ENCODE measurements at regions not wholly inside any gene's neighbourhood (a gene's known extent, or its start where the extent isn't known, plus 50 kb on each side); places are given as distances from the start of the nearest gene placed in this dataset.

GRCh38 chr6:54717849-54718455, 128.6 kb upstream of the FAM83B start:
- no peak overlapping the region for H3K4me3 Mint-ChIP-seq
- H3K27me3 ChIP-seq (ENCODE audit: insufficient read depth), result no peaks in the 10 kb centered on the region
- no peaks in the 10 kb centered on the region for H3F3A ChIP-seq (replicated peaks; ENCODE audit: low read depth)
- H3K4me2 ChIP-seq, result no peak overlapping the region
- H3K9me2 ChIP-seq (ENCODE audit: insufficient read depth), result no peaks in the 10 kb centered on the region; the same call in 1 of the 2 replicates
- TF ChIP-seq CTCF (conservative IDR thresholded peaks at IDR 0.05; ENCODE audit: low read depth in 2 of 2), result peak; percentile 77 to 86
- no peak for TF ChIP-seq ZNF114 (CRISPR knock-in tag; IDR thresholded peaks at IDR 0.05)
- no peak for TF ChIP-seq EZH2phosphoT487 (IDR thresholded peaks at IDR 0.05; ENCODE audit: unreplicated experiment)
- no peak for TF ChIP-seq REST (IDR thresholded peaks at IDR 0.05; ENCODE audit: unreplicated experiment)
- TF ChIP-seq ZNF331 (CRISPR knock-in tag; IDR thresholded peaks at IDR 0.05; ENCODE audit: low read depth), result no peak
- TF ChIP-seq ETS1 (IDR thresholded peaks at IDR 0.05), result no peak
- H3K27me3 Mint-ChIP-seq (ENCODE audit: insufficient read depth, low read depth, poor library complexity), result no peaks in the 10 kb centered on the region
- no peaks in the 10 kb centered on the region for H4K20me1 ChIP-seq (replicated peaks; ENCODE audit: insufficient read depth)
- H3K79me2 ChIP-seq (replicated peaks; ENCODE audit: insufficient read depth), result no peaks in the 10 kb centered on the region
- no peaks in the 10 kb centered on the region for H3K9me3 Mint-ChIP-seq
- H3K36me3 Mint-ChIP-seq (ENCODE audit: low read depth), result no peaks in the 10 kb centered on the region
- no peak overlapping the region for H3K4me3 ChIP-seq
- 0 out of 2 replicates have a peak, but pooled peaks cover 9% of the 10 kb centered on the region for H3K4me1 ChIP-seq (ENCODE audit: insufficient read depth)
- peak; percentile 73 for DNase-seq (ENCODE audit: low spot score)
- H3K36me3 ChIP-seq (ENCODE audit: insufficient read depth), result no peaks in the 10 kb centered on the region
- no peak overlapping the region for H3K27ac Mint-ChIP-seq
- ATAC-seq, result peak; percentile 80
- peaks cover 9% of the 10 kb centered on the region for H3K4me1 Mint-ChIP-seq
- no peak overlapping the region for H2AFZ ChIP-seq
- no peak overlapping the region for H3K27ac ChIP-seq (ENCODE audit: low read depth)

- no peaks in the 10 kb centered on the region for H3K27me3 ChIP-seq (ENCODE audit: insufficient read depth)
- H4K20me1 ChIP-seq (replicated peaks; ENCODE audit: insufficient read depth), result no peaks in the 10 kb centered on the region
- no peaks in the 10 kb centered on the region; the same call in 1 of the 2 replicates for H3K9me2 ChIP-seq (ENCODE audit: insufficient read depth)
- H3K27me3 Mint-ChIP-seq (ENCODE audit: insufficient read depth, low read depth, poor library complexity), result no peaks in the 10 kb centered on the region
- no peaks in the 10 kb centered on the region for H3K79me2 ChIP-seq (replicated peaks; ENCODE audit: insufficient read depth)
- no peak overlapping the region for H3K4me3 Mint-ChIP-seq
- no peak for DNase-seq (ENCODE audit: low spot score)
- H3K4me3 ChIP-seq, result no peak overlapping the region
- no peak overlapping the region for H2AFZ ChIP-seq
- H3K27ac ChIP-seq (ENCODE audit: low read depth), result no peak overlapping the region
- no peak for ATAC-seq
- H3K4me1 Mint-ChIP-seq, result peaks cover 9% of the 10 kb centered on the region
- H3K27ac Mint-ChIP-seq, result no peak overlapping the region
- 0 out of 2 replicates have a peak, but pooled peaks cover 9% of the 10 kb centered on the region for H3K4me1 ChIP-seq (ENCODE audit: insufficient read depth)
- no peaks in the 10 kb centered on the region for H3K36me3 Mint-ChIP-seq (ENCODE audit: low read depth)
- no peaks in the 10 kb centered on the region for H3F3A ChIP-seq (replicated peaks; ENCODE audit: low read depth)
- H3K4me2 ChIP-seq, result no peak overlapping the region
- no peaks in the 10 kb centered on the region for H3K36me3 ChIP-seq (ENCODE audit: insufficient read depth)
- H3K9me3 Mint-ChIP-seq, result no peaks in the 10 kb centered on the region
- TF ChIP-seq CTCF (conservative IDR thresholded peaks at IDR 0.05; ENCODE audit: low read depth in 2 of 2) (no peak), STAT1 (IDR thresholded peaks at IDR 0.05; ENCODE audit: unreplicated experiment) (no peak), EZH2phosphoT487 (IDR thresholded peaks at IDR 0.05; ENCODE audit: unreplicated experiment) (no peak), EZH2 (IDR thresholded peaks at IDR 0.05; ENCODE audit: low read depth, unreplicated experiment) (no peak), NANOG (IDR thresholded peaks at IDR 0.05; ENCODE audit: borderline replicate concordance) (no peak), ZNF331 (CRISPR knock-in tag; IDR thresholded peaks at IDR 0.05; ENCODE audit: low read depth) (no peak)
These were observed 128.0 kb upstream of the FAM83B start for GRCh38 chr6:54718541-54719023.
